Fibroblast of lung (primary cell): ENCODE measurements at regions not wholly inside any gene's neighbourhood (a gene's known extent, or its start where the extent isn't known, plus 50 kb on each side); places are given as distances from the start of the nearest gene placed in this dataset.

ENCODE experiments used
- DNase-seq, 2 donors: peaks; one replicate each; pipeline versions ENCODE4 v3.0.0 to v3.0.0-alpha.2; 2010; ENCODE audit warnings: low read depth in 2 of 2
- H2AFZ ChIP-seq: 2 replicates; pipeline ENCODE4 v1.5.1; 2012; ENCODE audit warnings: low read length, control low read depth, inconsistent platforms
- H3K27ac ChIP-seq: 2 replicates; pipeline ENCODE4 v1.5.1; 2011; ENCODE audit warnings: low read length, control low read depth; ENCODE audit not compliant: insufficient read depth
- H3K27me3 ChIP-seq: 2 replicates; pipeline ENCODE4 v1.5.1; 2011; ENCODE audit warnings: mild to moderate bottlenecking, low read length; ENCODE audit not compliant: control insufficient read depth, insufficient read depth
- H3K36me3 ChIP-seq: 2 replicates; pipeline ENCODE4 v1.5.1; 2011; ENCODE audit warnings: low read length; ENCODE audit not compliant: control insufficient read depth, insufficient read depth
- H3K4me1 ChIP-seq: 2 replicates; pipeline ENCODE4 v1.5.1; 2011; ENCODE audit warnings: low read length; ENCODE audit not compliant: control insufficient read depth, insufficient read depth; ENCODE audit errors: extremely low read depth
- H3K4me2 ChIP-seq: 2 replicates; pipeline ENCODE4 v1.5.1; 2011; ENCODE audit warnings: low read length, control low read depth; ENCODE audit not compliant: insufficient read depth; ENCODE audit errors: extremely low read depth
- H3K4me3 ChIP-seq, 4 experiments: fragments of 200-600 bp in 1 of 4; sonication (generic) in 1 of 4; replicated peaks in 1 of 4; 2 replicates each; pipeline ENCODE4 v1.5.1; 2011 to 2016; ENCODE audit warnings: low read length in 4 of 4, low read depth in 3 of 4, mild to moderate bottlenecking in 3 of 4, control low read depth in 2 of 4, inconsistent platforms in 1 of 4, mixed read lengths in 1 of 4; ENCODE audit not compliant: insufficient read depth in 1 of 4; ENCODE audit errors: control extremely low read depth in 1 of 4
- H3K79me2 ChIP-seq: 2 replicates; pipeline ENCODE4 v1.5.1; 2012; ENCODE audit warnings: mild to moderate bottlenecking, low read length, inconsistent platforms; ENCODE audit not compliant: control insufficient read depth, insufficient read depth
- H3K9ac ChIP-seq: 2 replicates; pipeline ENCODE4 v1.5.1; 2011; ENCODE audit warnings: mild to moderate bottlenecking, low read length, control low read depth; ENCODE audit not compliant: insufficient read depth
- H3K9me3 ChIP-seq: 2 replicates; pipeline ENCODE4 v1.5.1; 2012; ENCODE audit warnings: low read depth, low read length; ENCODE audit not compliant: control insufficient read depth, insufficient read depth
- H4K20me1 ChIP-seq: 2 replicates; pipeline ENCODE4 v1.5.1; 2011; ENCODE audit warnings: low read length; ENCODE audit not compliant: control insufficient read depth, insufficient read depth; ENCODE audit errors: extremely low read depth
- CTCF ChIP-seq, 2 donors: IDR thresholded peaks in 1 of 2; conservative IDR thresholded peaks in 1 of 2; 1 replicate in 1 of 2; 2 replicates in 1 of 2; pipeline ENCODE4 v1.5.1; 2011 to 2012; ENCODE audit warnings: low read length in 2 of 2, control low read depth in 1 of 2, inconsistent platforms in 1 of 2, low read depth in 1 of 2, mild to moderate bottlenecking in 1 of 2
- EZH2 ChIP-seq: IDR thresholded peaks from 2 replicates; pipeline ENCODE4 v1.5.1; 2012; ENCODE audit warnings: low read length, control low read depth, mild to moderate bottlenecking; ENCODE audit errors: missing control alignments

GRCh38 chr17:79255926-79256585 lies 181.4 kb downstream of the ENGASE start:
- H3K4me2 ChIP-seq, result no peak overlapping the region
- H3K79me2 ChIP-seq, result no peaks in the 10 kb centered on the region
- no peak for DNase-seq
- no peak overlapping the region for H3K9ac ChIP-seq
- no peaks in the 10 kb centered on the region for H3K4me1 ChIP-seq
- no peaks in the 10 kb centered on the region for H3K36me3 ChIP-seq
- TF ChIP-seq CTCF (conservative IDR thresholded peaks at IDR 0.05 in 1 of 2, IDR thresholded peaks at IDR 0.05 in 1 of 2; ENCODE audit: low read depth in 1 of 2, low read length in 2 of 2) (no peak), EZH2 (no peak)
- no peaks in the 10 kb centered on the region for H4K20me1 ChIP-seq
- no peaks in the 10 kb centered on the region for H3K27me3 ChIP-seq
- H3K4me3 ChIP-seq, result no peak overlapping the region
- no peak overlapping the region for H2AFZ ChIP-seq
- H3K27ac ChIP-seq, result no peak overlapping the region
- H3K9me3 ChIP-seq, result no peaks in the 10 kb centered on the region

GRCh38 chr17:79255456-79255855 lies 180.8 kb downstream of the ENGASE start:
- no peak overlapping the region for H3K4me2 ChIP-seq
- no peak for DNase-seq
- no peaks in the 10 kb centered on the region for H3K36me3 ChIP-seq
- no peak overlapping the region for H2AFZ ChIP-seq
- no peak overlapping the region for H3K27ac ChIP-seq
- H3K79me2 ChIP-seq, result no peaks in the 10 kb centered on the region
- no peak for TF ChIP-seq EZH2
- TF ChIP-seq CTCF (conservative IDR thresholded peaks at IDR 0.05 in 1 of 2, IDR thresholded peaks at IDR 0.05 in 1 of 2; ENCODE audit: low read depth in 1 of 2, low read length in 2 of 2), result no peak
- no peaks in the 10 kb centered on the region for H3K9me3 ChIP-seq
- H4K20me1 ChIP-seq, result no peaks in the 10 kb centered on the region
- H3K27me3 ChIP-seq, result no peaks in the 10 kb centered on the region
- H3K9ac ChIP-seq, result no peak overlapping the region
- H3K4me3 ChIP-seq, result no peak overlapping the region
- no peaks in the 10 kb centered on the region for H3K4me1 ChIP-seq

GRCh38 chr17:79255046-79255445 lies 180.4 kb downstream of the ENGASE start:
- TF ChIP-seq EZH2 (no peak), CTCF (conservative IDR thresholded peaks at IDR 0.05 in 1 of 2, IDR thresholded peaks at IDR 0.05 in 1 of 2; ENCODE audit: low read depth in 1 of 2, low read length in 2 of 2) (no peak)
- no peaks in the 10 kb centered on the region for H3K36me3 ChIP-seq
- no peak overlapping the region for H3K9ac ChIP-seq
- H3K27me3 ChIP-seq, result no peaks in the 10 kb centered on the region
- H3K9me3 ChIP-seq, result no peaks in the 10 kb centered on the region
- H3K79me2 ChIP-seq, result no peaks in the 10 kb centered on the region
- H3K4me3 ChIP-seq, result no peak overlapping the region
- DNase-seq, result no peak
- H3K4me2 ChIP-seq, result no peak overlapping the region
- H3K27ac ChIP-seq, result no peak overlapping the region
- H2AFZ ChIP-seq, result no peak overlapping the region
- H4K20me1 ChIP-seq, result no peaks in the 10 kb centered on the region
- H3K4me1 ChIP-seq, result no peaks in the 10 kb centered on the region
